Spleen (tissue), 7 donors: ENCODE measurements at regions not wholly inside any gene's neighbourhood (a gene's known extent, or its start where the extent isn't known, plus 50 kb on each side); places are given as distances from the start of the nearest gene placed in this dataset.

Experiments used
- CTCF ChIP-seq, 11 experiments: fragments of 200-600 bp in 7 of 11; fragments of 450-650 bp in 4 of 11; sonication (generic) in 4 of 11; IDR thresholded peaks in 8 of 11; conservative IDR thresholded peaks in 3 of 11; 1 replicate in 7 of 11; 2 replicates in 4 of 11; pipeline versions ENCODE4 v1.4.0 to v1.8.0; 2016 to 2021; ENCODE audit warnings: antibody characterized with exemption in 11 of 11, inconsistent platforms in 4 of 11, mild to moderate bottlenecking in 1 of 11
- POLR2A ChIP-seq, 3 donors: fragments of 450-650 bp; IDR thresholded peaks; one replicate each; pipeline ENCODE4 v1.5.1; 2017; ENCODE audit warnings: antibody characterized with exemption in 3 of 3, mild to moderate bottlenecking in 1 of 3
- POLR2AphosphoS5 ChIP-seq, 3 donors: sonication (generic); formaldehyde crosslinking; IDR thresholded peaks; one replicate each; pipeline ENCODE4 v1.5.1; 2017; ENCODE audit warnings: antibody characterized with exemption in 3 of 3
- donor health status: DM: no; HTN: no; CAD: no; lungs with moderate emphysema.
- donor health status: DM: no; HTN: no; CAD: no.
- donor health status: DM: no; HTN: no; CAD: no.

GRCh38 chr6:125568609-125569008 lies 180.8 kb upstream of the HEY2 start:
- TF ChIP-seq POLR2A (IDR thresholded peaks at IDR 0.05) (no peak), CTCF (IDR thresholded peaks at IDR 0.05 in 8 of 11, conservative IDR thresholded peaks at IDR 0.05 in 3 of 11) (no peak), POLR2AphosphoS5 (IDR thresholded peaks at IDR 0.05) (no peak)
